ENCODE measurements at regions not wholly inside any gene's neighbourhood (a gene's known extent, or its start where the extent isn't known, plus 50 kb on each side); places are given as distances from the start of the nearest gene placed in this dataset.

- no peaks in the 10 kb centered on the region for H3K79me2 ChIP-seq (ENCODE audit: insufficient read depth, low read depth, low read length)
- no peak overlapping the region for H3K27ac ChIP-seq (ENCODE audit: low read depth, low read length, poor library complexity, severe bottlenecking)
- no peaks in the 10 kb centered on the region for H3K9me3 ChIP-seq (ENCODE audit: low read length)
- ChIA-PET CTCF (ENCODE audit: unreplicated experiment) (no interaction called here), POLR2A (no interaction called here)
- no peaks in the 10 kb centered on the region for H3K4me1 ChIP-seq (ENCODE audit: insufficient read depth, low read length, poor library complexity, severe bottlenecking)
- no peak overlapping the region for H3K4me3 ChIP-seq (ENCODE audit: low read depth, low read length, poor library complexity, severe bottlenecking)
- no peaks in the 10 kb centered on the region for H3K9me2 ChIP-seq (ENCODE audit: insufficient read depth, low read length)
- no peak overlapping the region for H3K4me2 ChIP-seq (ENCODE audit: low read length)
- H4K20me1 ChIP-seq (ENCODE audit: insufficient read depth, low read length), result no peaks in the 10 kb centered on the region
- DNase-seq (ENCODE audit: low spot score), result no peak
- no TSS peak for BruUV-seq (replicated peaks)
- no peak for TF ChIP-seq EZH2phosphoT487 (IDR thresholded peaks at IDR 0.05; ENCODE audit: borderline replicate concordance, low read depth, low read length)
- TF ChIP-seq CTCF (conservative IDR thresholded peaks at IDR 0.05; ENCODE audit: low read length), result no peak
- no peak overlapping the region for H2AFZ ChIP-seq (ENCODE audit: low read length)
- H3K36me3 ChIP-seq (ENCODE audit: insufficient read depth, low read length), result no peaks in the 10 kb centered on the region
- intact Hi-C loops (cut with micrococcal nuclease; ENCODE audit: unreplicated experiment), result no loop called here
Observed at GRCh38 chr19:31946491-31946890, 398.9 kb upstream of the ZNF507 start.

- H3K4me3 ChIP-seq (ENCODE audit: low read depth, low read length, poor library complexity, severe bottlenecking), result no peak overlapping the region
- no peak for DNase-seq (ENCODE audit: low spot score)
- H3K27ac ChIP-seq (ENCODE audit: low read depth, low read length, poor library complexity, severe bottlenecking), result no peak overlapping the region
- BruUV-seq (replicated peaks), result no TSS peak
- no peak overlapping the region for H2AFZ ChIP-seq (ENCODE audit: low read length)
- TF ChIP-seq CTCF (conservative IDR thresholded peaks at IDR 0.05; ENCODE audit: low read length), result no peak
- no peak for TF ChIP-seq EZH2phosphoT487 (IDR thresholded peaks at IDR 0.05; ENCODE audit: borderline replicate concordance, low read depth, low read length)
- no peaks in the 10 kb centered on the region for H4K20me1 ChIP-seq (ENCODE audit: insufficient read depth, low read length)
- H3K36me3 ChIP-seq (ENCODE audit: insufficient read depth, low read length), result no peaks in the 10 kb centered on the region
- no peaks in the 10 kb centered on the region for H3K9me3 ChIP-seq (ENCODE audit: low read length)
- no peaks in the 10 kb centered on the region for H3K4me1 ChIP-seq (ENCODE audit: insufficient read depth, low read length, poor library complexity, severe bottlenecking)
- intact Hi-C loops (cut with micrococcal nuclease; ENCODE audit: unreplicated experiment), result no loop called here
- no peaks in the 10 kb centered on the region for H3K9me2 ChIP-seq (ENCODE audit: insufficient read depth, low read length)
- no peaks in the 10 kb centered on the region for H3K79me2 ChIP-seq (ENCODE audit: insufficient read depth, low read depth, low read length)
- ChIA-PET POLR2A (no interaction called here), CTCF (ENCODE audit: unreplicated experiment) (no interaction called here)
- no peak overlapping the region for H3K4me2 ChIP-seq (ENCODE audit: low read length)
Observed at GRCh38 chr19:31947436-31948115, 397.8 kb upstream of the ZNF507 start.

GRCh38 chr19:31952693-31953092 is 392.7 kb upstream of the ZNF507 start:
- H3K4me2 ChIP-seq (ENCODE audit: low read length), result no peak overlapping the region
- no peaks in the 10 kb centered on the region for H3K79me2 ChIP-seq (ENCODE audit: insufficient read depth, low read depth, low read length)
- H3K36me3 ChIP-seq (ENCODE audit: insufficient read depth, low read length), result no peaks in the 10 kb centered on the region
- no peak overlapping the region for H3K4me3 ChIP-seq (ENCODE audit: low read depth, low read length, poor library complexity, severe bottlenecking)
- no peak for DNase-seq (ENCODE audit: low spot score)
- no peaks in the 10 kb centered on the region for H4K20me1 ChIP-seq (ENCODE audit: insufficient read depth, low read length)
- no peaks in the 10 kb centered on the region for H3K4me1 ChIP-seq (ENCODE audit: insufficient read depth, low read length, poor library complexity, severe bottlenecking)
- H3K9me2 ChIP-seq (ENCODE audit: insufficient read depth, low read length), result no peaks in the 10 kb centered on the region
- TF ChIP-seq CTCF (conservative IDR thresholded peaks at IDR 0.05; ENCODE audit: low read length) (no peak), EZH2phosphoT487 (IDR thresholded peaks at IDR 0.05; ENCODE audit: borderline replicate concordance, low read depth, low read length) (no peak)
- BruUV-seq (replicated peaks), result no TSS peak
- intact Hi-C loops (cut with micrococcal nuclease; ENCODE audit: unreplicated experiment), result no loop called here
- CTCF ChIA-PET (ENCODE audit: unreplicated experiment), result no interaction called here
- H2AFZ ChIP-seq (ENCODE audit: low read length), result no peak overlapping the region
- POLR2A ChIA-PET, result no interaction called here
- H3K27ac ChIP-seq (ENCODE audit: low read depth, low read length, poor library complexity, severe bottlenecking), result no peak overlapping the region
- H3K9me3 ChIP-seq (ENCODE audit: low read length), result no peaks in the 10 kb centered on the region
